Stimulated activated CD4-positive, alpha-beta T cell treated with anti-CD3 and anti-CD28 coated beads, Interleukin-4, amount 100 ng/mL, for 24 hours (primary cell): ENCODE measurements at regions not wholly inside any gene's neighbourhood (a gene's known extent, or its start where the extent isn't known, plus 50 kb on each side); places are given as distances from the start of the nearest gene placed in this dataset.

Source experiments
- DNase-seq: peaks from one replicate; pipeline ENCODE4 v3.0.0-alpha.2; 2020

- no peak for DNase-seq
These were observed 252.1 kb downstream of the TMX3 start for GRCh38 chr18:68462766-68463165.

- DNase-seq, result no peak
These were observed 252.8 kb downstream of the TMX3 start for GRCh38 chr18:68462148-68462547.

DNA sequence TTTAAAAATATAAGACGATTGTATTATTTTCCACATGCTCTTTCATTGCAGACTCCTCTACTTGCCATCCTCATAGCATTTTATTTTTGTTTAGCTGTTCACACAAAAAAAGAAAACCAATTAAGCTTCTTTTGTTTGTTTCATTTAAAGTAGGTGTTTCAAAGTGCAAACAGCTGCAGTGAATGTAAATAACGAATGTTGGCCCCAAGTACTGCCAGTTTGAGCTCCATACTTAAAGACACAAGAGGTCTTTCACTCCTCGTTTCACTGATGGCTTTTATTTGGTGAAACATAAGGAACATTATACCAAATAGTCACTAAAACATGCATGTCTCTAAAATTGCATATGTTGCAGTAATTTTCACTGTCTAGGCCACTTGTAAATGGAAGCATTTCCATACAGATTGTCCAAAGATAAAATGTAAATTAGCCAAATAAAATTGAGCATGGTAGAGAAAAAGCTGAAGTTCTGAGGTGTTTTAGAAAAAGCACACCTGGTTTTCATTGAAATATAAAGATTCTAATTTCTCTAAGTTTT, 253.4 kb downstream of the TMX3 start:
- DNase-seq, result no peak

DNA sequence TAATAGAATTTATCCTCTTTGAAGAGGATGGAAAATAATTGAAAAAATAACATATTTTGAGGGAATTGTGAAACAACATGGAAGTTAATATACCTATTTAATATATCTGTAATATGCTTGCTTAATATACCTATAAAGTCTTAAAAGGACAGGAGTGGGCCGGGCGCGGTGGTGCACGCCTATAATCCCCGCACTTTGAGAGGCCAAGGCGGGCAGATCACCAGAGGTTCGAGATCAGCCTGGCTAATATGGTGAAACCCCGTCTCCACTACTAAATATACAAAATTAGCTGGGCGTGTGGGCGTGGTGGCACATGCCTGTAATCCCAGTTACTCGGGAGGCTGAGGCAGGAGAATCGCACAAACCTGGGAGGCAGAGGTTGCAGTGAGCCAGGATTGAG, 254.9 kb downstream of the TMX3 start:
- DNase-seq, result no peak

GRCh38 chr18:68456985-68457384, 257.9 kb downstream of the TMX3 start:
- no peak for DNase-seq

- DNase-seq, result no peak
These were observed 259.7 kb downstream of the TMX3 start for GRCh38 chr18:68455229-68455603.

DNA sequence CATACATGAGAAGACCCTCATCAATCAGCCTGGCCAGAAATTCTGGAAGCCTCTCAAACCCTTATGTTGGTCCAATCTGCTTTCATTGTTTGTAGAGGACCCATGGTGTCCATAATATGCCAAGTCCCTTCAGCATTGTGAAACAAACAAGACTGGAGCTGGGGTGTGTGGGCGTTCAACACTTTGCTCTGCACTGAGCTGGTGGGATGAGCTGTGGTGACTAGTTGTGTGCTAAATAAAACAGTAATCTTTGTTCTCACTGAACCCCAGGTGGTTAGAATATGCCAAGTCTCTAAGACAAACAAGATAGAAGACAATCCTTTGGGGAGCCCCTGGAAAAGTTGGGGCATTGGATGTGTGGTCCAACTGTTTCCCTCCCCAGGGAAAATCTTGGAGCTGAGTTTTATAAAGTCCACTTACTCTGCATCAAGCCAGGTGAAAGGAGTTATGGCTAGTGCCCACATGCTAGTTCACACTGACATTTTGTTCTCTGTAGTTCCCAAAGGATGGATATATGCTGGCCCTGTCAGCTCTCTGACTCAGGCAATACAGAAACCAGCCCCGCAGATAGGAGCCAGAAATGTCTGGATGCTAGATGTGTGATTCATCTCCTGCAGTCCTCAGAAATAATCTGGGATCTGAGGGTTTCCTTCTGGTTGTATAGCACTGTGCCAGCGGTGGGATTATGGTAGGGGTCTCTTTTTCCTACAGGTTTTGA, 260.2 kb downstream of the TMX3 start:
- no peak for DNase-seq

DNA sequence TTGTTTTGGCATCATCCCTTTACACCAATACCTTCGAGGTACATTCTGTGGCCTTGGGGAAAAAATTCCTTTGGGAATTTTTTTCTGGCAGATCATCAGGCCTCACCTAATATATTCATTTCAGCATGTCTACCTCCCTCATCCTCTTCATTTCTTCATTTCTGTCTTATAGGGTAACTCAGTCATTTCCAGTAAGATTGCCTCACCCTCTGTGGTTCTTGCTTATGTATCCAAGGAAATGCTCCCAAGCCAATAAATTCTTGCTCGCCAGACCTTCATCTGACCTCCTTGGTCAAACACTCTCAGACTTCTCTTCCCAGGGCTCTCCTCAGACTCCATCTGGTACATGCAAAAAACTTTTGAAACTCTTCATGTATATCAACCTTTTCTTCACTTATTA, 265.6 kb downstream of the TMX3 start:
- no peak for DNase-seq

- no peak for DNase-seq
These were observed 266.2 kb downstream of the TMX3 start for GRCh38 chr18:68448736-68449135.

DNA sequence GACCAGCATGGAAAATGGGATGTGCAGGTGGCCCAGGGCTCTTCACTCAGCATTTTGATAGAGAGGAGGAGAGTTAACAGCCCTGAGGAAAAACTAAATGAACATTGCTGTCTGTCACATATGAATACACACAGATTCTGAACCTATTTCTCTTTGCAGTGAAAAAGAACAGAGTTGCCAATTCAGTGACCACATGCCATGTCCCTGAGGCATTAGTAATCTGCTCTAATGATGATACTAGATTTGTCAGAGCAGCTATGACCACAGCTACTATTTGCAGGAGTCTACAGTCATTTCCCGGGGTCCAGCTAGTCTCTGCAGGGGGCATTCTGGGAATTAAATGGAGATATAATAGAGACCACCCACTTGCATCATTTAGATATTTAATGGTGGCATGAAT, 267.6 kb downstream of the TMX3 start:
- no peak for DNase-seq

DNA sequence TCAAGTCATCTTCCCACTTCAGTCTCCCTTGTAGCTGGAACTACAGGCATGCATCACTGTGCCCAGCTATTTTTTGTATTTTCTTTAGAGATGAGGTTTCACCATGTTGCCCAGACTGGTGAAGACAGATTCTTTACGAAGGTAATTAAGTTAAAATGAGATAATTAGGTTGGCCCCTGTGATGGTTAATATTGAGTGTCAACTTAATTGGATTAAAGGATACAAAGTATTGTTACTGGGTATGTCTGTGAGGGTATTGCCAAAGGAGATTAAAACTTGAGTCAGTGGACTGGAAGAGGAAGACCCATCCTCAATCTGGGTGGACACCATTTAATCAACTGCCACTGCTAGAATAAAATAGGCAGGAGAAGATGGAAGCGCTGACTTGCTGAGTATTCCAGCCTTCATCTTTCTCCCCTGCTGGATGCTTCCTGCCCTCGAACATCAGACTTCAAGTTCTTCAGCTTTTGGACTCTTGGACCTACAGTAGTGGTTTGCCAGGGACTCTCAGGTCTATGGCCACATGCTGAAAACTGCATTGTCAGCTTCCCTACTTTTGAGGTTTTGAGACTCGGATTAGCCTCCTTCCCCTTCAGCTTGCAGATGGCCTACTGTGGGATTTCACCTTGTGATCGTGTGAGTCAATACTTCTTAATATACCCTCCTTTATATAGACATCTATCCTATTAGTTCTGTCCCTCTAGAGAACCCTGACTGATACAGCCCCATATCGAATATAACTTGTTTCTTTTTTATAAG, 269.1 kb downstream of the TMX3 start:
- DNase-seq, result no peak

DNA sequence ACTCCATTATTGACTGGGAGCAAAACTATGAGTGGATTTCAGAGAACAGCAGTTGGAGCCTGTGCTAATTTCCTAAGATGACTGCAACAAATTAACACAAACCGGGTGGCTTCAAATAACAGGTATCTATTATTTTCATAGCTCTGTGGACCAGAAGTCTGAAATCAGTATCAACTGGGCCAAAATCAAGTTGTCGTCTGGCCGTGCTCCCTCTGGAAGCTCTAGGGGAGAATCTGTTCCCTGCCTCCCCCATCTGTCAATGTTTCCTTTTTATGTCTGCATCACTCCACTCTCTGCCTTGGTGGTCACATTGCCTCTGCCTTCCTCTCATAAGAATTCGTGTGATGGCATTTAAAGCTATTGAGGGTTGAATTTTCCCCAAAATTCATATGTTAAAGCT, 269.8 kb downstream of the TMX3 start:
- no peak for DNase-seq

DNA sequence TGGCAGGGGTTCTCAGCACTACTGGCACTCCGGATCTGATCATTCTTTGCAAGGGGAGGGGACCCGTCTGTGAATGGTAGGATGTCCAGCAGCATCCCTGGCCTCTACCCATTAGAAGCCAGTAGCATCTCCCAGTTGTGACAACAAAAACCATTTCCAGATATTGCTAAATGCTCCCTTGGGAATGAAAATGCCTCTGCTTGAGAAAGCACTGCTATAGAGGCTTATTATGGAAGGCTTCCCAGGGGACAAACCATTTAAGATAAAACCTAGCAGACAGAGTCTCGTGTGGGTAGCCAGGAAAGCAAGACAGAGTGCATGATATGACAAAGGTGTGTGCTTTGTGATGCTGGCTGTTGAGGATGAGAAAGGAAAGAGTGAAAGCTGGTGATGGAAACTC, 273.7 kb downstream of the TMX3 start:
- DNase-seq, result no peak

- no peak for DNase-seq
These were observed 274.5 kb downstream of the TMX3 start for GRCh38 chr18:68440433-68440832.

DNA sequence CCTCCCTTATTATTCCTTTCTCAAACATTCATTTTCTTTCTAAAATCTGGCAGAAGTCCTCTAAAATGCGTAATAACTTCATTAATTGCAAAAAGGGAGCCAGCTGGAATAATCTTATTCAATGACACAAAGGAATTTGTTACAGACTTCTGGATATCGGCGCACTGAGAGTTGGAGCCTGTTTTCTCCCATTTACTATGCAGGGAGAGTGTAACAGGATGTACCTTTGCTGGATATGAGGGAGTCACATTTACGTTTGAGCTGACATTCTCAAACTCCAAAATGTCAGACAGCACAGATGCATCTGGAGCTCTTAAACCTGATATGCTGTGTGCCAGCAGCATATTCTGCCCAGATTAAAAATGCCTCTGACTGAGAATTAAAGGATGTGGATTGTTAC, 275.3 kb downstream of the TMX3 start:
- DNase-seq, result no peak

DNA sequence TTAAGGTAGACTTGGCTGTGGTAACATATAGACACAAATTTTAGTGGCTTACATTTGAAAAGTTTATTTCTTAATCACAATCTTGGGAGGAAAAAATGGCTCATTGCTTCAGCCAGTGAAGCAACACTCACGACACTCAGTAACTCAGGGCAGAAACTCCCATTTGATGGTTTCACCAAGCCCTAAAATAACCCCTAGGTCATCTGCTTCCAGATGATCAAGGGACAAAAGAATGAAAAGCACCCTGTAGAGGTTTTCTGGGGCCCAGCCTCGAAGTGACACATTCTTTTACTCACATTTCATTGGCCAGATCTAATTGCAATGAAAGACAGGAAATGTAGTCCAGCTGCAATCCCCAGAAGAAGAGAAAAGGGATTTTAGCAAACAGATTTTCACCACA, 275.9 kb downstream of the TMX3 start:
- DNase-seq, result no peak

- no peak for DNase-seq
These were observed 276.4 kb downstream of the TMX3 start for GRCh38 chr18:68438536-68438935.

DNA sequence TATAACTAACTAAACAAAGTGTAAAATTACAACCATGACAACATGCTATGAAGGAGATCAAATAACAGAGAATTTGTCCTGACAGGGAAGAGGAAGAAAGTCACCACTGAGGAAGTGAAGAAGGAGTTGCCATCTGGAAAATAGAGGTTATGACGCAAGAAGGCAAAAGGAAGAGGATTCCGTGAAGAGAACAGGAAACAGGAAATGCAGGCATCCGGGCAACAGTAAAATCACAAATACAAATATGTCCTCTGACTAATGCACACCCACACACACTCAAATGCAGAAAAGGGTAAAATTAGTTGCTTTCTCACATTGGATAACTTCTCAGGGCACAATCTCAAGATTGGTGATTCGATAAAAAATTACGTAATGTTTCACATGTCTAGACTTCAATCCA, 278.4 kb downstream of the TMX3 start:
- DNase-seq, result no peak

- no peak for DNase-seq
These were observed 279.3 kb downstream of the TMX3 start for GRCh38 chr18:68435581-68435980.

- DNase-seq, result no peak
These were observed 283.0 kb downstream of the TMX3 start for GRCh38 chr18:68431922-68432198.

GRCh38 chr18:68431111-68431921, 283.6 kb downstream of the TMX3 start:
- no peak for DNase-seq

GRCh38 chr18:68429841-68430240, 285.1 kb downstream of the TMX3 start:
- no peak for DNase-seq

- DNase-seq, result no peak
These were observed 285.8 kb downstream of the TMX3 start for GRCh38 chr18:68429111-68429510.

GRCh38 chr18:68428661-68429060, 286.2 kb downstream of the TMX3 start:
- no peak for DNase-seq
